GM06990 (cell line): ENCODE measurements at regions not wholly inside any gene's neighbourhood (a gene's known extent, or its start where the extent isn't known, plus 50 kb on each side); places are given as distances from the start of the nearest gene placed in this dataset.

Source experiments
- DNase-seq: peaks from one replicate; pipeline ENCODE4 v3.0.0-alpha.2; 2011; ENCODE audit not compliant: insufficient read length; ENCODE audit errors: extremely low read depth
- H3K27me3 ChIP-seq: replicated peaks from 2 replicates; pipeline ENCODE4 v1.6.0; 2011; ENCODE audit warnings: low read length; ENCODE audit not compliant: control insufficient read depth, insufficient read depth
- H3K36me3 ChIP-seq: 2 replicates; pipeline ENCODE4 v1.5.1; 2011; ENCODE audit warnings: low read length; ENCODE audit not compliant: control insufficient read depth, insufficient read depth
- H3K4me3 ChIP-seq: replicated peaks from 2 replicates; pipeline ENCODE4 v1.5.1; 2011; ENCODE audit warnings: low read depth, mild to moderate bottlenecking, control low read depth, low read length
- TF ChIP-seq, protein P1 (sequence below): IDR thresholded peaks from 2 replicates; pipeline ENCODE4 v1.5.1; 2011; ENCODE audit warnings: low read length, control low read depth, mild to moderate bottlenecking, inconsistent platforms; ENCODE audit not compliant: insufficient read depth, poor library complexity, severe bottlenecking

DNA sequence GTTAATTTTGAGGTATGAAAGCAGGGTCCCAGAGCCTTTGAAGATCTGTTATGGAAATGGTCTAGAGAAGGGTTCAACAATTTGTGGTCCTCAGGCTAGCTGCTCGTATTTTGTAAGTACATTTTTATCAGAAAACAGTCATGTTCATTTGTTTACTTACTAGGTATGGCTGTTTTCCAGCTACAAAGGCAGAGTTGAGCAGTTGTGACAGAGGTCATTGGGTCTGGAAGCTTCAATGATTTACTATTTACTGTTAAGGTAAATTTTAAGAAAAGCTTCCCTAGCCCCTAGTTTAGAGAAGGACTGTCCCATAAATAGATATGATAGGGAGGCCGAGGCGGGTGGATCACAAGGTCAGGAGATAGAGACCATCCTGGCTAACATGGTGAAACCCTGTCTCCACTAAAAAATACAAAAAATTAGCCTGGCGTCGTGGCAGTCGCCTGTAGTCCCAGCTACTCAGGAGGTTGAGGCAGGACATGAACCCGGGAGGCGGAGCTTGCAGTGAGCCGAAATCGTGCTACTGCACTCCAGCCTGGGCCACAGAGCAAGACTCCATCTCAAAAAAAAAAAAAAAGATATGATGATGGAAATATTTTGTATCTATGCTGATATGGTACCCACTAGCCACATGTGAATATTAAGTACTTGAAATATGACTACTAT, 538.4 kb upstream of the CITED2 start:
- no peak for DNase-seq
- TF ChIP-seq, protein P1, sequence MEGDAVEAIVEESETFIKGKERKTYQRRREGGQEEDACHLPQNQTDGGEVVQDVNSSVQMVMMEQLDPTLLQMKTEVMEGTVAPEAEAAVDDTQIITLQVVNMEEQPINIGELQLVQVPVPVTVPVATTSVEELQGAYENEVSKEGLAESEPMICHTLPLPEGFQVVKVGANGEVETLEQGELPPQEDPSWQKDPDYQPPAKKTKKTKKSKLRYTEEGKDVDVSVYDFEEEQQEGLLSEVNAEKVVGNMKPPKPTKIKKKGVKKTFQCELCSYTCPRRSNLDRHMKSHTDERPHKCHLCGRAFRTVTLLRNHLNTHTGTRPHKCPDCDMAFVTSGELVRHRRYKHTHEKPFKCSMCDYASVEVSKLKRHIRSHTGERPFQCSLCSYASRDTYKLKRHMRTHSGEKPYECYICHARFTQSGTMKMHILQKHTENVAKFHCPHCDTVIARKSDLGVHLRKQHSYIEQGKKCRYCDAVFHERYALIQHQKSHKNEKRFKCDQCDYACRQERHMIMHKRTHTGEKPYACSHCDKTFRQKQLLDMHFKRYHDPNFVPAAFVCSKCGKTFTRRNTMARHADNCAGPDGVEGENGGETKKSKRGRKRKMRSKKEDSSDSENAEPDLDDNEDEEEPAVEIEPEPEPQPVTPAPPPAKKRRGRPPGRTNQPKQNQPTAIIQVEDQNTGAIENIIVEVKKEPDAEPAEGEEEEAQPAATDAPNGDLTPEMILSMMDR, result no peak
- Histone ChIP-seq H3K36me3 (no peaks in the 10 kb centered on the region), H3K27me3 (no peaks in the 10 kb centered on the region), H3K4me3 (no peak overlapping the region)

DNA sequence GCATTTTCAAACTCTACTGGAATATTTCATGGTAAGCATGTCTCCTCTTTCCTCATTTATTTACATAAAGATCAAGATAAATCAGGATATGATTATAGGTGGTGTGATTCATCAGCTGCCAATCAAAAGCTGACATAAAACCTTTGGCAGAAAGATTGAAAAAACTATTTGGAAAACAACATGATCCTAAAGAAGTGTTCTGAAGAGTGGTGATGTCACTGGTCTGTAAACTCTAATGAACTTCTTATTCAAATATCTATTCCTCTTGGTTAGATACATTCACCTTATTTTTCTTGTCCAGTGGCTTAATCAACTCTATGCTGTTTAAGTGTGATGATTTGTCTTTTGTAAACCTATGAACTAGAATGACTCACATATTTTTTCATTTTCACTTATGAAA, 535.5 kb upstream of the CITED2 start:
- no peak overlapping the region for H3K4me3 ChIP-seq
- no peak for DNase-seq
- H3K36me3 ChIP-seq, result no peaks in the 10 kb centered on the region
- TF ChIP-seq, protein P1, result no peak
- H3K27me3 ChIP-seq, result no peaks in the 10 kb centered on the region

DNA sequence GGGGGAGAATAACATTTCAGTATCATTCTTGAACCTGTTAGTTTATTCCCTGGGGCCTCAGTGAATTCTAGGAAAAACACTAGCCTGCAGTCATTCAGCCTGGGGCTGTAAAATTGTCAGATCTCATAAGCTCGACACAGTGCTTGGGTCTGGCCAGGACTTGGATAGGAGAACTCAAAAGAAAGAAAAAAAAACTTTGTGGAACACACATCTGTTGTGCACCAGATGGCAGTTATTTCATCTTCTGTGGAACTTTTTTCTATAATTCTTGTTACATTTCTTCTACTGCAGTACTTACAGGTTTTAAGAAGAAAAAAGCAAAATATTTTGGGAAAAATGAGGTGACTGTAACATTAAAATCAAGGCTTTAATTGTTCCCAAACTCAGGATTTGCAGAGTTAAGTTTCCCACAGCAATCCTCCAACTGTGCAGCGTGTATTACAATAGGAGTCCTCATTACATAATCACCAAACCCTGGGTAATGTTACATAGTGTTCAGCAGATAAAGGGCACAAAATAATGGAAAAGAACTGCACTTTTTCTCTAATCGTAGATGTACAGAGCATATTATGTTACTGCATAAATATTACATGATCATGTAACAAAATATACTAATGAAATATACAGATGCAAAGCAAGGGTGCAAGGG, 531.1 kb upstream of the CITED2 start:
- TF ChIP-seq, protein P1, result no peak
- H3K27me3 ChIP-seq, result no peaks in the 10 kb centered on the region
- H3K36me3 ChIP-seq, result no peaks in the 10 kb centered on the region
- no peak overlapping the region for H3K4me3 ChIP-seq
- DNase-seq, result no peak

DNA sequence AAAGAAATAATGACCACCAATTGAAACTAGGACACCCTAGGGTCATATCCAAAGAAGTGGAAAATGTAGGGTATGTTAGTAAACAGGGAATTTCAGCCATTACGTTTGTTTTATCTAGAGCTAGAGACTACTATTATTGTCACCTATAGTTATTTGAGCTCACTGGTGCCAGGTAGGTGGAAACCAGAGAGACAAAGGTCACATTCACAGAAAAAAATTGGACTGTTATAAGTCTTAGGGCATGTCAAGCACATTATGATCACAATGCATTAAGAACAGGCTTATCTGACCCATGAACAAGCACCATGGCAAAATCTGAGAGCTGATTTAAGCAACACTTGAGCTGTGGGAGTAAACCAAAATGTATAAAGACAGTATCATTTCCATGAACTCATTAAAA, 530.1 kb upstream of the CITED2 start:
- H3K4me3 ChIP-seq, result no peak overlapping the region
- TF ChIP-seq, protein P1, result no peak
- no peaks in the 10 kb centered on the region for H3K36me3 ChIP-seq
- DNase-seq, result no peak
- no peaks in the 10 kb centered on the region for H3K27me3 ChIP-seq

DNA sequence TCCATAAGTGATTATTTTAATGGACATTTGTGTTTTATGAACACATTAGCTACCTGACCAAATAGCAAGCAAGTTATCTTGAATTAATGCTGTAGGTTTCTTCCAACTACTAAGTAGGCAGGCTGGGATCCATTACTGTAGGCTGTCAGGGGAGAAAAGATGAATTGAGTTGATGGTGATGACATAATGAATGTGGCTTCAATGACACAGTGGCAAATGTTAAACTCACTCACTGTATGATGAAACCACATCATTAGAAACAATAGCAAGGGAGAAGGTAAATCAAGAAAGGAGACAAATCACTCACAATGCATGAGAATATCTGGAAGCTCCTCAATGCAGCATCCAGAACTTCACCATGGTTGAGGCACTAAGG, 529.7 kb upstream of the CITED2 start:
- Histone ChIP-seq H3K4me3 (no peak overlapping the region), H3K27me3 (no peaks in the 10 kb centered on the region), H3K36me3 (no peaks in the 10 kb centered on the region)
- TF ChIP-seq, protein P1, result no peak
- DNase-seq, result no peak
